Smooth muscle cell (in vitro differentiated cells): ENCODE measurements at regions not wholly inside any gene's neighbourhood (a gene's known extent, or its start where the extent isn't known, plus 50 kb on each side); places are given as distances from the start of the nearest gene placed in this dataset.

Source experiments
- DNase-seq: peaks from one replicate; lab custom pipeline; 2025; ENCODE audit not compliant: unreplicated experiment; lab: John Stamatoyannopoulos, UW
- H2AFZ ChIP-seq: fragments of 200-600 bp; sonication (generic); 2 replicates; pipeline ENCODE4 v1.6.0; 2016; ENCODE audit warnings: antibody characterized with exemption, low read depth, mild to moderate bottlenecking
- H3F3A ChIP-seq: fragments of 200-600 bp; sonication (generic); 2 replicates; pipeline ENCODE4 v1.6.0; 2017; ENCODE audit warnings: antibody characterized with exemption, low read depth
- H3K27ac ChIP-seq: fragments of 200-600 bp; sonication (generic); 2 replicates; pipeline ENCODE4 v1.5.1; 2016; ENCODE audit warnings: low read depth, mild to moderate bottlenecking
- H3K27me3 ChIP-seq: fragments of 200-600 bp; sonication (generic); 2 replicates; pipeline ENCODE4 v1.6.1; 2016; ENCODE audit warnings: low read depth, mild to moderate bottlenecking
- H3K36me3 ChIP-seq: fragments of 200-600 bp; sonication (generic); 2 replicates; pipeline ENCODE4 v1.5.1; 2016; ENCODE audit warnings: low read depth
- H3K4me1 ChIP-seq: fragments of 200-600 bp; sonication (generic); 2 replicates; pipeline ENCODE4 v1.5.1; 2016; ENCODE audit warnings: low read depth
- H3K4me2 ChIP-seq: fragments of 200-600 bp; sonication (generic); 2 replicates; pipeline ENCODE4 v1.6.0; 2016; ENCODE audit warnings: mild to moderate bottlenecking
- H3K4me3 ChIP-seq: fragments of 200-600 bp; sonication (generic); 2 replicates; pipeline ENCODE4 v1.5.1; 2016; ENCODE audit warnings: mild to moderate bottlenecking
- H3K79me2 ChIP-seq: fragments of 200-600 bp; sonication (generic); 2 replicates; pipeline ENCODE4 v1.6.0; 2016; ENCODE audit warnings: low read depth, mild to moderate bottlenecking
- H3K9ac ChIP-seq: fragments of 200-600 bp; sonication (generic); 2 replicates; pipeline ENCODE4 v1.6.0; 2016; ENCODE audit warnings: low read depth
- H3K9me3 ChIP-seq: fragments of 200-600 bp; sonication (generic); replicated peaks from 2 replicates; pipeline ENCODE4 v1.5.1; 2016; ENCODE audit warnings: low read depth
- H4K20me1 ChIP-seq: fragments of 200-600 bp; sonication (generic); 2 replicates; pipeline ENCODE4 v1.6.0; 2016; ENCODE audit warnings: low read depth
- CTCF ChIP-seq: fragments of 200-600 bp; sonication (generic); IDR thresholded peaks from 2 replicates; pipeline ENCODE4 v1.5.1; 2017; ENCODE audit warnings: borderline replicate concordance, mild to moderate bottlenecking, antibody characterized with exemption; ENCODE audit not compliant: insufficient read depth, poor library complexity, severe bottlenecking
- WGBS: methylation state at CpG from one replicate; pipeline ENCODE4 v1.1.7; 2016; ENCODE audit warnings: low lambda C conversion rate; 5-methylcytosine and 5-hydroxymethylcytosine counted together

DNA sequence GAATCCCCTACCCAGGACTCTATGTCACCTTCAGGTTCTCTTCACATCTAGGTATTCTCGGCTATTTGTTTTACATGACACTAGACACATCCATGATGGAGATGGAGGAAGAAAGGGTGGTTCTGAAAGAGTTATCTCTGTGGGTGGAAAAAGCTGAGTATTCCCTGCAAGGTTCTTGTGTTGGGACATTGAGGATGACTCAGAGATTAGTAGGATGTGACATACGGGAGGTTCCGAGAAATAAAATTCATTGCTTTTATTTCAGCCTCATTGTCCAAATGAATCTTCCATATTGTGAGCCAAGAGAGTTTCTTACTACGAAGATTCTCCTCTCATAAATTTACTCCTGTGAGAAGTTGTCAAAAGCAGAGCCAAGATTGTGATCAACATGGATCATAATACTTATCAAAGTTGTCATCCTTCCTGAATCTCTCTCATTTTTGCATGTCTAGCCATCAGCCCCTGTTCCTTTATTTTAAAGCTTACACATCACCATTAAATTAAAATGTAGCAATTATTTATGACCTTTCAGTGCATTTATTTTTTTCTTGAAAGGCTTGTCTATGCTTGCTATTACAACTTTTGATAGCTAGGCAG is 370.0 kb downstream of the PSAT1 start:
- no peaks in the 10 kb centered on the region for H3F3A ChIP-seq
- no peak for DNase-seq

GRCh38 chr9:78668148-78668832 is 371.4 kb downstream of the PSAT1 start:
- Histone ChIP-seq H2AFZ (no peak overlapping the region), H3K79me2 (no peaks in the 10 kb centered on the region), H3K27ac (peak overlapping the region; percentile 64), H3K9ac (no peak overlapping the region), H3K4me1 (no peaks in the 10 kb centered on the region), H3K36me3 (no peaks in the 10 kb centered on the region), H3K27me3 (no peaks in the 10 kb centered on the region), H3K9me3 (no peaks in the 10 kb centered on the region), H3K4me2 (no peak overlapping the region), H3F3A (no peaks in the 10 kb centered on the region), H3K4me3 (no peak overlapping the region), H4K20me1 (no peaks in the 10 kb centered on the region)
- 63% methylated on average over 4 of the region's 4 CpGs for WGBS
- no peak for TF ChIP-seq CTCF
- no peak for DNase-seq

More for the DNA sequence above, 370.0 kb downstream of the PSAT1 start:
- Histone ChIP-seq H3K79me2 (no peaks in the 10 kb centered on the region), H3K4me2 (no peak overlapping the region), H3K27me3 (peaks cover 5% of the 10 kb centered on the region), H2AFZ (no peak overlapping the region), H3K9ac (no peak overlapping the region), H3K36me3 (no peaks in the 10 kb centered on the region), H3K27ac (no peak overlapping the region), H3K9me3 (no peaks in the 10 kb centered on the region), H4K20me1 (no peaks in the 10 kb centered on the region), H3K4me1 (no peaks in the 10 kb centered on the region), H3K4me3 (no peak overlapping the region)
- TF ChIP-seq CTCF = no peak
- WGBS = 79% methylated on average over 4 of the region's 4 CpGs

- Histone ChIP-seq H3K9me3 (no peaks in the 10 kb centered on the region), H3K27me3 (no peaks in the 10 kb centered on the region), H4K20me1 (no peaks in the 10 kb centered on the region), H3K36me3 (no peaks in the 10 kb centered on the region), H3K4me1 (no peaks in the 10 kb centered on the region), H3K4me3 (no peak overlapping the region), H2AFZ (no peak overlapping the region), H3K27ac (no peak overlapping the region), H3F3A (no peaks in the 10 kb centered on the region), H3K4me2 (no peak overlapping the region), H3K79me2 (no peaks in the 10 kb centered on the region), H3K9ac (no peak overlapping the region)
- TF ChIP-seq CTCF = no peak
- 75% methylated on average over 7 of the region's 7 CpGs for WGBS
- no peak for DNase-seq
Observed at GRCh38 chr9:78669591-78669990, 372.7 kb downstream of the PSAT1 start.

DNA sequence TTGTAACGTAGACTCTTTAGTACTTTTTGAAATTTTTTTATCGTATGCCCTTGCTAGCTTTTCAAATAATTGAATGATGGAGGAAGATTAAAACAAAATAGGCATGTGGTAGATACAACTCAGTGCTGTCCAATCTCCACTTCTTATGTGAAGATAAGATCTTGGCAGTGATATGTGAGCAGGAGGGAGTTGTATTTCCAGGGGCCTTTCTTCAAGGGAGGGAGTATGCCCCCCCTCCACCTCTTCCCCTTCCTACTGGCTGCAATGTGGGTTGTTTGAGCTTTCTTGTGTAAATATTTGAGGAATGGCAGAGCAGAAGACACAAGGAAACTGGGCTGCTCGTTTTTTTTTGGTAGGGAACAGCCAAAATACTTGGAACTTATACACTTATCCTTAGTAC is 374.9 kb downstream of the PSAT1 start:
- Histone ChIP-seq H2AFZ (no peak overlapping the region), H3K27ac (no peak overlapping the region), H3K4me1 (no peaks in the 10 kb centered on the region), H3K79me2 (no peaks in the 10 kb centered on the region), H3K9me3 (no peaks in the 10 kb centered on the region), H4K20me1 (no peaks in the 10 kb centered on the region), H3K27me3 (no peaks in the 10 kb centered on the region), H3K9ac (no peak overlapping the region), H3F3A (no peaks in the 10 kb centered on the region), H3K4me3 (no peak overlapping the region), H3K36me3 (no peaks in the 10 kb centered on the region), H3K4me2 (no peak overlapping the region)
- TF ChIP-seq CTCF = no peak
- WGBS = 79% methylated on average over 3 of the region's 3 CpGs
- no peak for DNase-seq
